ENCODE measurements at regions not wholly inside any gene's neighbourhood (a gene's known extent, or its start where the extent isn't known, plus 50 kb on each side); places are given as distances from the start of the nearest gene placed in this dataset.

GRCh38 chr1:193342811-193343210, 156.4 kb upstream of the B3GALT2 start:
- Histone ChIP-seq H3K27me3 (ENCODE audit: control insufficient read depth in 1 of 2, insufficient read depth in 2 of 2, low read length in 2 of 2) (no peaks in the 10 kb centered on the region), H3K9me3 (ENCODE audit: low read length) (no peaks in the 10 kb centered on the region), H3K9ac (ENCODE audit: low read length) (no peak overlapping the region), H3K36me3 (ENCODE audit: insufficient read depth, low read length) (no peaks in the 10 kb centered on the region), H3K4me3 (ENCODE audit: low read depth in 1 of 2, low read length in 2 of 2) (no peak overlapping the region), H3K27ac (ENCODE audit: low read depth, low read length) (no peak overlapping the region), H3K4me1 (ENCODE audit: insufficient read depth, low read length) (peaks cover 4% of the 10 kb centered on the region)

GRCh38 chr1:193340331-193340730, 153.9 kb upstream of the B3GALT2 start:
- Histone ChIP-seq H3K27me3 (ENCODE audit: control insufficient read depth in 1 of 2, insufficient read depth in 2 of 2, low read length in 2 of 2) (no peaks in the 10 kb centered on the region), H3K4me3 (ENCODE audit: low read depth in 1 of 2, low read length in 2 of 2) (no peak overlapping the region), H3K36me3 (ENCODE audit: insufficient read depth, low read length) (no peaks in the 10 kb centered on the region), H3K4me1 (ENCODE audit: insufficient read depth, low read length) (peaks cover 4% of the 10 kb centered on the region), H3K27ac (ENCODE audit: low read depth, low read length) (no peak overlapping the region), H3K9ac (ENCODE audit: low read length) (no peak overlapping the region), H3K9me3 (ENCODE audit: low read length) (no peaks in the 10 kb centered on the region)

GRCh38 chr1:193339401-193339800, 153.0 kb upstream of the B3GALT2 start:
- peaks cover 4% of the 10 kb centered on the region for H3K4me1 ChIP-seq (ENCODE audit: insufficient read depth, low read length)
- H3K27ac ChIP-seq (ENCODE audit: low read depth, low read length): no peak overlapping the region
- no peaks in the 10 kb centered on the region for H3K27me3 ChIP-seq (ENCODE audit: control insufficient read depth in 1 of 2, insufficient read depth in 2 of 2, low read length in 2 of 2)
- no peaks in the 10 kb centered on the region for H3K9me3 ChIP-seq (ENCODE audit: low read length)
- H3K36me3 ChIP-seq (ENCODE audit: insufficient read depth, low read length): no peaks in the 10 kb centered on the region
- no peak overlapping the region for H3K4me3 ChIP-seq (ENCODE audit: low read depth in 1 of 2, low read length in 2 of 2)
- no peak overlapping the region for H3K9ac ChIP-seq (ENCODE audit: low read length)

DNA sequence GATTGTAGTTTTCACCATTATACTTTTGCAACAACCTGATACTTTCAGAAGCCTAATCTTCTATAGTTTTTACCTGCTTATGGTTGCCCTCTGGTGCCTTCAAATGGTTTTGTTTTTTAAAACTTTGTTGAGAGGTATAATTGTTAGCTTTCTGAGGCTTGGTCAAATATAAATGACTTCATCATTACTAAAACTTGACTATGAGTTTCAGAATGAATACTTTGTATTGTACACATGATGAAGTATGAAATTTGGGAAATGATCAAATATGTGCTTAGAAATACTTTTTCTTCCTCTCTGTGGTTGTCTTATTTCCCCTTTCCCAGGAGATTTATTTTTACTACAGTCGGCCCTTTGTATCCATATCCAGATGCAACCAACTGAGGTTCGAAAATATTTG, 151.8 kb upstream of the B3GALT2 start:
- Histone ChIP-seq H3K9me3 (ENCODE audit: low read length) (no peaks in the 10 kb centered on the region), H3K27ac (ENCODE audit: low read depth, low read length) (no peak overlapping the region), H3K4me1 (ENCODE audit: insufficient read depth, low read length) (peaks cover 4% of the 10 kb centered on the region), H3K4me3 (ENCODE audit: low read depth in 1 of 2, low read length in 2 of 2) (no peak overlapping the region), H3K9ac (ENCODE audit: low read length) (no peak overlapping the region), H3K27me3 (ENCODE audit: control insufficient read depth in 1 of 2, insufficient read depth in 2 of 2, low read length in 2 of 2) (no peaks in the 10 kb centered on the region), H3K36me3 (ENCODE audit: insufficient read depth, low read length) (no peaks in the 10 kb centered on the region)

- H3K4me3 ChIP-seq (ENCODE audit: low read depth in 1 of 2, low read length in 2 of 2): no peak overlapping the region
- no peak overlapping the region for H3K27ac ChIP-seq (ENCODE audit: low read depth, low read length)
- no peaks in the 10 kb centered on the region for H3K4me1 ChIP-seq (ENCODE audit: insufficient read depth, low read length)
Observed at GRCh38 chr1:193335806-193336428, 149.5 kb upstream of the B3GALT2 start.

GRCh38 chr1:193333166-193333565, 146.8 kb upstream of the B3GALT2 start:
- H3K9me3 ChIP-seq (ENCODE audit: low read length): no peaks in the 10 kb centered on the region

More at GRCh38 chr1:193335806-193336428, 149.5 kb upstream of the B3GALT2 start:
- H3K27me3 ChIP-seq (ENCODE audit: control insufficient read depth in 1 of 2, insufficient read depth in 2 of 2, low read length in 2 of 2): no peaks in the 10 kb centered on the region
- no peaks in the 10 kb centered on the region for H3K36me3 ChIP-seq (ENCODE audit: insufficient read depth, low read length)
- H3K9ac ChIP-seq (ENCODE audit: low read length): no peak overlapping the region
- no peaks in the 10 kb centered on the region for H3K9me3 ChIP-seq (ENCODE audit: low read length)

GRCh38 chr1:193326296-193326695, 139.9 kb upstream of the B3GALT2 start:
- Histone ChIP-seq H3K9me3 (ENCODE audit: low read length) (no peaks in the 10 kb centered on the region), H3K4me3 (ENCODE audit: low read depth in 1 of 2, low read length in 2 of 2) (no peak overlapping the region), H3K36me3 (ENCODE audit: insufficient read depth, low read length) (no peaks in the 10 kb centered on the region)

More at GRCh38 chr1:193333166-193333565, 146.8 kb upstream of the B3GALT2 start:
- no peaks in the 10 kb centered on the region for H3K4me1 ChIP-seq (ENCODE audit: insufficient read depth, low read length)
- no peaks in the 10 kb centered on the region for H3K27me3 ChIP-seq (ENCODE audit: control insufficient read depth in 1 of 2, insufficient read depth in 2 of 2, low read length in 2 of 2)
- no peak overlapping the region for H3K4me3 ChIP-seq (ENCODE audit: low read depth in 1 of 2, low read length in 2 of 2)
- H3K9ac ChIP-seq (ENCODE audit: low read length): no peak overlapping the region
- H3K27ac ChIP-seq (ENCODE audit: low read depth, low read length): no peak overlapping the region
- no peaks in the 10 kb centered on the region for H3K36me3 ChIP-seq (ENCODE audit: insufficient read depth, low read length)

GRCh38 chr1:193325771-193326170, 139.4 kb upstream of the B3GALT2 start:
- Histone ChIP-seq H3K27me3 (ENCODE audit: control insufficient read depth in 1 of 2, insufficient read depth in 2 of 2, low read length in 2 of 2) (no peaks in the 10 kb centered on the region), H3K9ac (ENCODE audit: low read length) (no peak overlapping the region), H3K9me3 (ENCODE audit: low read length) (no peaks in the 10 kb centered on the region), H3K36me3 (ENCODE audit: insufficient read depth, low read length) (no peaks in the 10 kb centered on the region), H3K4me3 (ENCODE audit: low read depth in 1 of 2, low read length in 2 of 2) (no peak overlapping the region), H3K4me1 (ENCODE audit: insufficient read depth, low read length) (no peaks in the 10 kb centered on the region), H3K27ac (ENCODE audit: low read depth, low read length) (no peak overlapping the region)

More at GRCh38 chr1:193326296-193326695, 139.9 kb upstream of the B3GALT2 start:
- H3K27ac ChIP-seq (ENCODE audit: low read depth, low read length): no peak overlapping the region
- H3K4me1 ChIP-seq (ENCODE audit: insufficient read depth, low read length): no peaks in the 10 kb centered on the region
- H3K9ac ChIP-seq (ENCODE audit: low read length): no peak overlapping the region
- no peaks in the 10 kb centered on the region for H3K27me3 ChIP-seq (ENCODE audit: control insufficient read depth in 1 of 2, insufficient read depth in 2 of 2, low read length in 2 of 2)

DNA sequence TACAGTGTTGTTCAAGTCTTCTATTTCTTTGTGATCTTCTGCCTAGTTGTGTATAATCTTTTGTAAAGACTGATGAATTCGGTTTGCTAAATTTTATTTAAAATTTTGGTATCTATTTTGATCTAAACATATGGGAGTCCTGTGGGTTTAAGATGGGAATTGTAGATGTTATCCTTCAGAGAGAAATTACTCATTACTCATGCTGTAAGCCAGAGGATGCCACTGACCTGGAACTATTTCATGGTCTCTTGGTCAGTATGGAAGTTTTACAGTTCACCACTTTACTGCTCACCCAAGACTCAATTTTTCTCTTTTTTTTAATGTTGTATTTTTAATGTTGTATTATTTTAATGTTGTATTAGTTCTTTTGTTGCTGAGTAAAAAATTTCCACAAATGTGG, 138.6 kb upstream of the B3GALT2 start:
- H3K36me3 ChIP-seq (ENCODE audit: insufficient read depth, low read length): no peaks in the 10 kb centered on the region
- H3K9me3 ChIP-seq (ENCODE audit: low read length): no peaks in the 10 kb centered on the region
- H3K27me3 ChIP-seq (ENCODE audit: control insufficient read depth in 1 of 2, insufficient read depth in 2 of 2, low read length in 2 of 2): no peaks in the 10 kb centered on the region
- H3K9ac ChIP-seq (ENCODE audit: low read length): no peak overlapping the region
- no peak overlapping the region for H3K27ac ChIP-seq (ENCODE audit: low read depth, low read length)
- no peak overlapping the region for H3K4me3 ChIP-seq (ENCODE audit: low read depth in 1 of 2, low read length in 2 of 2)
- no peaks in the 10 kb centered on the region for H3K4me1 ChIP-seq (ENCODE audit: insufficient read depth, low read length)

DNA sequence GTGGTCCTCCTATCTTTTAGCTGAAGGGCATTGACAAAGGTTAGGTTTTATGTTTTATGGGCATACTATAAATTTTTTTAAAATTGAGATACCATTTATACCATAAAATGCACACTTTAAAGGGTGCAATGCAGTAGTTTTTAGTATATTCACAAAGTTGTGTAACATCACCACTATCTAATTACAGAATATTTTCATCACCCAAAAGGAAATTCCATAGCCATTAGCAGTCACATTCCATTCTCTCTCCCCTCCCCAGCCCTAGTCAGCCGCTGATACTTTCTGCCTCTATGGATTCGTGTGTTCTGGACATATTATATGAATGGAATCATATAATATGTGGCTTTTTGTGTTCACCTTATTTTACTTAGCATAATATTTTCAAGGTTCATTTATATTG, 135.8 kb upstream of the B3GALT2 start:
- Histone ChIP-seq H3K27ac (ENCODE audit: low read depth, low read length) (no peak overlapping the region), H3K9me3 (ENCODE audit: low read length) (peaks cover 5% of the 10 kb centered on the region), H3K9ac (ENCODE audit: low read length) (no peak overlapping the region), H3K4me3 (ENCODE audit: low read depth in 1 of 2, low read length in 2 of 2) (no peak overlapping the region), H3K4me1 (ENCODE audit: insufficient read depth, low read length) (no peaks in the 10 kb centered on the region), H3K27me3 (ENCODE audit: control insufficient read depth in 1 of 2, insufficient read depth in 2 of 2, low read length in 2 of 2) (no peaks in the 10 kb centered on the region), H3K36me3 (ENCODE audit: insufficient read depth, low read length) (no peaks in the 10 kb centered on the region)

- H3K27ac ChIP-seq (ENCODE audit: low read depth, low read length): no peak overlapping the region
- H3K4me1 ChIP-seq (ENCODE audit: insufficient read depth, low read length): no peaks in the 10 kb centered on the region
- no peak overlapping the region for H3K9ac ChIP-seq (ENCODE audit: low read length)
- no peaks in the 10 kb centered on the region for H3K27me3 ChIP-seq (ENCODE audit: control insufficient read depth in 1 of 2, insufficient read depth in 2 of 2, low read length in 2 of 2)
- H3K9me3 ChIP-seq (ENCODE audit: low read length): peaks cover 5% of the 10 kb centered on the region
- no peak overlapping the region for H3K4me3 ChIP-seq (ENCODE audit: low read depth in 1 of 2, low read length in 2 of 2)
- no peaks in the 10 kb centered on the region for H3K36me3 ChIP-seq (ENCODE audit: insufficient read depth, low read length)
Observed at GRCh38 chr1:193321242-193321840, 134.9 kb upstream of the B3GALT2 start.

DNA sequence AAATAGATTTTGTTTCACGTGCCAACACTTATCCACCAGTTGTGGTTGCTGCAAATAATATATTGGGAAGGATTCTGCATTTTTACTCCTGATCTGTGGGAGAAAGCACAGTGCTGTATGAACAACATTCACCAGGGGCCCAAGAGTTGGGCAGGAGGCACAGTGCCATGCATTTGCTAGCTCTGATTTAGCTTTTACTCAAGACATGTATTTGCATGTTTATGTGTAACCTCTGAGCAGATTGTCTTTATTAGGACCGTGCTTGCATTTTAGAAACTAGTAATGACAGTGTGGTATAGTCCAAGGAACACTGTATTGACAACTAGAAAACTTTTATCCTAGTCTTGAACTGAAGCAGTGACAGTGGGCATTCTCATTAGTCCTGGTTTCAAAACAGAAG, 133.9 kb upstream of the B3GALT2 start:
- Histone ChIP-seq H3K27me3 (ENCODE audit: control insufficient read depth in 1 of 2, insufficient read depth in 2 of 2, low read length in 2 of 2) (no peaks in the 10 kb centered on the region), H3K9ac (ENCODE audit: low read length) (no peak overlapping the region), H3K27ac (ENCODE audit: low read depth, low read length) (no peak overlapping the region), H3K9me3 (ENCODE audit: low read length) (peaks cover 5% of the 10 kb centered on the region), H3K4me1 (ENCODE audit: insufficient read depth, low read length) (no peaks in the 10 kb centered on the region), H3K36me3 (ENCODE audit: insufficient read depth, low read length) (no peaks in the 10 kb centered on the region), H3K4me3 (ENCODE audit: low read depth in 1 of 2, low read length in 2 of 2) (no peak overlapping the region)

All from muscle layer of colon (tissue), 2 donors.